Lower lobe of right lung (tissue), 2 donors: ENCODE measurements at regions not wholly inside any gene's neighbourhood (a gene's known extent, or its start where the extent isn't known, plus 50 kb on each side); places are given as distances from the start of the nearest gene placed in this dataset.

ENCODE experiments used
- ATAC-seq, 2 donors: fragments of 200-7000 bp; cut with Tn5 transposase; one replicate each; pipeline ENCODE4 v1.9.1; 2020 to 2022; ENCODE audit warnings: mild to moderate bottlenecking in 2 of 2, moderate library complexity in 2 of 2
- DNase-seq: peaks from one replicate; pipeline ENCODE4 v3.0.0-alpha.2; 2020
- H3K27ac ChIP-seq: fragments of 200-600 bp; one replicate; pipeline ENCODE4 v1.8.0; 2022
- H3K27me3 ChIP-seq: fragments of 200-600 bp; one replicate; pipeline ENCODE4 v1.8.0; 2022; ENCODE audit warnings: low read depth
- H3K36me3 ChIP-seq: fragments of 200-600 bp; one replicate; pipeline ENCODE4 v1.8.0; 2022; ENCODE audit warnings: mild to moderate bottlenecking
- H3K4me1 ChIP-seq: fragments of 200-600 bp; one replicate; pipeline ENCODE4 v1.8.0; 2022
- H3K4me3 ChIP-seq: fragments of 200-600 bp; one replicate; pipeline ENCODE4 v1.8.0; 2022; ENCODE audit warnings: mild to moderate bottlenecking
- H3K9me3 ChIP-seq: fragments of 200-600 bp; one replicate; pipeline ENCODE4 v1.8.0; 2022
- CTCF ChIP-seq: fragments of 200-600 bp; IDR thresholded peaks from one replicate; pipeline ENCODE4 v1.8.0; 2022; ENCODE audit warnings: antibody characterized with exemption, mild to moderate bottlenecking
- intact Hi-C: fragments of 100-400 bp; cut with DNase I; formaldehyde crosslinking; loops from one replicate; pipeline ENCODE4 v1.11.0; 2022
- donor health status: DM: no; HTN: yes; CAD: no; lungs with severe emphysema.

- Histone ChIP-seq H3K36me3 (no peaks in the 10 kb centered on the region), H3K4me3 (no peak overlapping the region), H3K9me3 (no peaks in the 10 kb centered on the region), H3K27ac (no peak overlapping the region), H3K27me3 (no peaks in the 10 kb centered on the region), H3K4me1 (no peaks in the 10 kb centered on the region)
- ATAC-seq (no peak), DNase-seq (no peak)
- intact Hi-C loops, result no loop called here
- no peak for TF ChIP-seq CTCF
Observed at GRCh38 chr2:41482659-41483058, 565.2 kb upstream of the PKDCC start.

- H3K27ac ChIP-seq, result no peak overlapping the region
- H3K27me3 ChIP-seq, result no peaks in the 10 kb centered on the region
- no peak overlapping the region for H3K4me3 ChIP-seq
- H3K36me3 ChIP-seq, result no peaks in the 10 kb centered on the region
- H3K4me1 ChIP-seq, result no peaks in the 10 kb centered on the region
- no peak for TF ChIP-seq CTCF
- DNase-seq (no peak), ATAC-seq (no peak)
- intact Hi-C loops, result no loop called here
- H3K9me3 ChIP-seq, result no peaks in the 10 kb centered on the region
Observed at GRCh38 chr2:41483226-41483625, 564.6 kb upstream of the PKDCC start.

GRCh38 chr2:41483982-41484857 lies 563.6 kb upstream of the PKDCC start:
- Histone ChIP-seq H3K4me1 (no peaks in the 10 kb centered on the region), H3K27me3 (no peaks in the 10 kb centered on the region), H3K27ac (no peak overlapping the region), H3K36me3 (no peaks in the 10 kb centered on the region), H3K4me3 (no peak overlapping the region), H3K9me3 (no peaks in the 10 kb centered on the region)
- DNase-seq (no peak), ATAC-seq (no peak)
- TF ChIP-seq CTCF, result no peak
- intact Hi-C loops, result no loop called here

GRCh38 chr2:41484858-41485234 lies 563.0 kb upstream of the PKDCC start:
- Histone ChIP-seq H3K27ac (no peak overlapping the region), H3K27me3 (no peaks in the 10 kb centered on the region), H3K36me3 (no peaks in the 10 kb centered on the region), H3K4me1 (no peaks in the 10 kb centered on the region), H3K4me3 (no peak overlapping the region), H3K9me3 (no peaks in the 10 kb centered on the region)
- ATAC-seq (no peak), DNase-seq (no peak)
- TF ChIP-seq CTCF, result no peak
- intact Hi-C loops, result no loop called here

- intact Hi-C loops, result no loop called here
- no peaks in the 10 kb centered on the region for H3K4me1 ChIP-seq
- ATAC-seq, result no peak
- H3K27ac ChIP-seq, result no peak overlapping the region
- TF ChIP-seq CTCF, result no peak
- H3K4me3 ChIP-seq, result no peak overlapping the region
- no peaks in the 10 kb centered on the region for H3K27me3 ChIP-seq
- H3K9me3 ChIP-seq, result no peaks in the 10 kb centered on the region
- H3K36me3 ChIP-seq, result no peaks in the 10 kb centered on the region
- DNase-seq, result no peak
Observed at GRCh38 chr2:41486948-41487347, 560.9 kb upstream of the PKDCC start.
